Astrocyte (in vitro differentiated cells and primary cell): ENCODE measurements at regions not wholly inside any gene's neighbourhood (a gene's known extent, or its start where the extent isn't known, plus 50 kb on each side); places are given as distances from the start of the nearest gene placed in this dataset.

Experiments
- DNase-seq: peaks from one replicate; pipeline ENCODE4 v3.0.0-alpha.2; 2010; ENCODE audit warnings: low read depth
- FAIRE-seq: peaks from 2 replicates; lab custom pipeline; 2011; peaks lifted over from hg19 to GRCh38; lab: Jason Lieb, UNC
- H2AFZ ChIP-seq: 2 replicates; pipeline ENCODE4 v1.6.0; 2012; ENCODE audit warnings: low read depth, low read length, inconsistent platforms
- H3K27ac ChIP-seq: 2 replicates; pipeline ENCODE4 v1.5.1; 2011; ENCODE audit warnings: low read depth, low read length, inconsistent platforms
- H3K27me3 ChIP-seq: 2 replicates; pipeline ENCODE4 v1.6.0; 2011; ENCODE audit warnings: low read length, inconsistent platforms; ENCODE audit not compliant: insufficient read depth
- H3K36me3 ChIP-seq: 2 replicates; pipeline ENCODE4 v1.5.1; 2011; ENCODE audit warnings: low read length, inconsistent platforms; ENCODE audit not compliant: insufficient read depth
- H3K4me1 ChIP-seq: 2 replicates; pipeline ENCODE4 v1.5.1; 2011; ENCODE audit warnings: low read length, inconsistent platforms; ENCODE audit not compliant: insufficient read depth
- H3K4me2 ChIP-seq: 2 replicates; pipeline ENCODE4 v1.6.0; 2012; ENCODE audit warnings: low read length, inconsistent platforms
- H3K4me3 ChIP-seq: 2 replicates; pipeline ENCODE4 v1.5.1; 2011; ENCODE audit warnings: low read depth, mild to moderate bottlenecking, low read length, inconsistent platforms; ENCODE audit not compliant: insufficient read depth
- H3K79me2 ChIP-seq: 2 replicates; pipeline ENCODE4 v1.6.0; 2012; ENCODE audit warnings: mild to moderate bottlenecking, low read length, inconsistent platforms; ENCODE audit not compliant: insufficient read depth
- H3K9ac ChIP-seq: 2 replicates; pipeline ENCODE4 v1.6.0; 2012; ENCODE audit warnings: mild to moderate bottlenecking, low read length, inconsistent platforms
- H3K9me3 ChIP-seq: 2 replicates; pipeline ENCODE4 v1.5.1; 2012; ENCODE audit warnings: low read depth, mild to moderate bottlenecking, low read length, inconsistent platforms; ENCODE audit not compliant: insufficient read depth
- H4K20me1 ChIP-seq: 2 replicates; pipeline ENCODE4 v1.6.0; 2012; ENCODE audit warnings: low read length, inconsistent platforms; ENCODE audit not compliant: insufficient read depth
- H3K27ac Mint-ChIP-seq: one replicate; pipeline ENCODE4 v1.8.0; 2021; ENCODE audit warnings: mild to moderate bottlenecking, mixed read lengths; ENCODE audit not compliant: unreplicated experiment
- H3K27me3 Mint-ChIP-seq: one replicate; pipeline ENCODE4 v1.8.0; 2021; ENCODE audit warnings: low read depth, mixed read lengths; ENCODE audit not compliant: unreplicated experiment
- H3K36me3 Mint-ChIP-seq: one replicate; pipeline ENCODE4 v1.8.0; 2021; ENCODE audit warnings: low read depth, mixed read lengths; ENCODE audit not compliant: unreplicated experiment
- H3K4me1 Mint-ChIP-seq: one replicate; pipeline ENCODE4 v1.8.0; 2021; ENCODE audit warnings: low read depth, mixed read lengths; ENCODE audit not compliant: unreplicated experiment
- H3K4me3 Mint-ChIP-seq: one replicate; pipeline ENCODE4 v1.8.0; 2021; ENCODE audit warnings: mild to moderate bottlenecking, moderate library complexity, mixed read lengths; ENCODE audit not compliant: unreplicated experiment
- H3K9me3 Mint-ChIP-seq: one replicate; pipeline ENCODE4 v1.8.0; 2021; ENCODE audit warnings: mild to moderate bottlenecking, mixed read lengths; ENCODE audit not compliant: unreplicated experiment
- EZH2 ChIP-seq: IDR thresholded peaks from 2 replicates; pipeline ENCODE4 v1.6.1; 2012; ENCODE audit warnings: mild to moderate bottlenecking, low read length, inconsistent platforms; ENCODE audit not compliant: insufficient read depth
- TF ChIP-seq, protein P1 (sequence below): IDR thresholded peaks from 2 replicates; pipeline ENCODE4 v1.5.1; 2011; ENCODE audit warnings: low read depth, mild to moderate bottlenecking, inconsistent platforms, low read length, moderate library complexity; ENCODE audit not compliant: insufficient read depth

DNA sequence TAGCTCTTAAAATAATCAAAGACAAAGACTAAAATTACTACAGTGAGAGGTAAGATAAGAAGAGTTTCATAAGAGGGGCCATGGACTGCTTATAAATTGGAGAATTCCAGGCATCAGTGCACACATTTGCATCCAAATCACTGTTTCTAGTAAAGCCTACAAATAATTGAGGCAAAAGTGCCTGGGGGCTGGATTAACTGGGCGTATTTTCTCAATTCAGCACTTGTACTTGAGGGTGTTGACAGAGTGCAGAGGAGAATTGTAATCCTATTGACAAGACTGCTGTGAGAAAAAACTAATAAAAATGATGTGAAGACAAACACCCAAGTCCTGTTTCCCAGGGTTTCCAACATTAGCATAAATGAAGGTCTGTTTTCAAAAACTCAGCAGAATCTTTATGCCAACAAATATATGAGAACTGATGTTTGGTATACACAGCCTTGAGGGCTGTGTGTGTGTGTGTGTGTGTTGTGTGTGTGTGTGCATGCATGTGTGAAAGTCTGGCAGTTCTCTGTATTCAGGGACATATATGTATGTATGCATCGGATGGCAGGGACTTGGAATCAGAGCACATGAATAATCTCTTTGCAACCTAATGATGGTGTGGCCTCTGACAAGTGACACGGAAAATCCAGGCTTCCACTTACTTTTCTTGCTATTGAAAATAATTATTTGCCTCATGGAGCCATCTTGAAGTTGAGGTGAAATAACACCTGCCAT lies 182.1 kb upstream of the CDC14C start:
- H3K4me3 Mint-ChIP-seq, result no peak overlapping the region
- TF ChIP-seq EZH2, result no peak
- TF ChIP-seq, protein P1, sequence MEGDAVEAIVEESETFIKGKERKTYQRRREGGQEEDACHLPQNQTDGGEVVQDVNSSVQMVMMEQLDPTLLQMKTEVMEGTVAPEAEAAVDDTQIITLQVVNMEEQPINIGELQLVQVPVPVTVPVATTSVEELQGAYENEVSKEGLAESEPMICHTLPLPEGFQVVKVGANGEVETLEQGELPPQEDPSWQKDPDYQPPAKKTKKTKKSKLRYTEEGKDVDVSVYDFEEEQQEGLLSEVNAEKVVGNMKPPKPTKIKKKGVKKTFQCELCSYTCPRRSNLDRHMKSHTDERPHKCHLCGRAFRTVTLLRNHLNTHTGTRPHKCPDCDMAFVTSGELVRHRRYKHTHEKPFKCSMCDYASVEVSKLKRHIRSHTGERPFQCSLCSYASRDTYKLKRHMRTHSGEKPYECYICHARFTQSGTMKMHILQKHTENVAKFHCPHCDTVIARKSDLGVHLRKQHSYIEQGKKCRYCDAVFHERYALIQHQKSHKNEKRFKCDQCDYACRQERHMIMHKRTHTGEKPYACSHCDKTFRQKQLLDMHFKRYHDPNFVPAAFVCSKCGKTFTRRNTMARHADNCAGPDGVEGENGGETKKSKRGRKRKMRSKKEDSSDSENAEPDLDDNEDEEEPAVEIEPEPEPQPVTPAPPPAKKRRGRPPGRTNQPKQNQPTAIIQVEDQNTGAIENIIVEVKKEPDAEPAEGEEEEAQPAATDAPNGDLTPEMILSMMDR, result no peak
- no peak overlapping the region for H3K4me2 ChIP-seq
- H3K79me2 ChIP-seq, result no peaks in the 10 kb centered on the region
- no peak overlapping the region for H3K9ac ChIP-seq
- H3K9me3 Mint-ChIP-seq, result peaks cover 14% of the 10 kb centered on the region
- H3K27me3 Mint-ChIP-seq, result no peaks in the 10 kb centered on the region
- H3K4me1 Mint-ChIP-seq, result peaks cover 1% of the 10 kb centered on the region
- FAIRE-seq (no peak), DNase-seq (no peak)
- H3K27ac Mint-ChIP-seq, result no peak overlapping the region
- H3K36me3 ChIP-seq, result no peaks in the 10 kb centered on the region
- no peaks in the 10 kb centered on the region for H4K20me1 ChIP-seq
- no peak overlapping the region for H3K4me3 ChIP-seq
- H2AFZ ChIP-seq, result no peak overlapping the region
- H3K9me3 ChIP-seq, result no peaks in the 10 kb centered on the region
- no peak overlapping the region for H3K27ac ChIP-seq
- H3K36me3 Mint-ChIP-seq, result no peaks in the 10 kb centered on the region
- no peaks in the 10 kb centered on the region for H3K4me1 ChIP-seq
- no peaks in the 10 kb centered on the region for H3K27me3 ChIP-seq

DNA sequence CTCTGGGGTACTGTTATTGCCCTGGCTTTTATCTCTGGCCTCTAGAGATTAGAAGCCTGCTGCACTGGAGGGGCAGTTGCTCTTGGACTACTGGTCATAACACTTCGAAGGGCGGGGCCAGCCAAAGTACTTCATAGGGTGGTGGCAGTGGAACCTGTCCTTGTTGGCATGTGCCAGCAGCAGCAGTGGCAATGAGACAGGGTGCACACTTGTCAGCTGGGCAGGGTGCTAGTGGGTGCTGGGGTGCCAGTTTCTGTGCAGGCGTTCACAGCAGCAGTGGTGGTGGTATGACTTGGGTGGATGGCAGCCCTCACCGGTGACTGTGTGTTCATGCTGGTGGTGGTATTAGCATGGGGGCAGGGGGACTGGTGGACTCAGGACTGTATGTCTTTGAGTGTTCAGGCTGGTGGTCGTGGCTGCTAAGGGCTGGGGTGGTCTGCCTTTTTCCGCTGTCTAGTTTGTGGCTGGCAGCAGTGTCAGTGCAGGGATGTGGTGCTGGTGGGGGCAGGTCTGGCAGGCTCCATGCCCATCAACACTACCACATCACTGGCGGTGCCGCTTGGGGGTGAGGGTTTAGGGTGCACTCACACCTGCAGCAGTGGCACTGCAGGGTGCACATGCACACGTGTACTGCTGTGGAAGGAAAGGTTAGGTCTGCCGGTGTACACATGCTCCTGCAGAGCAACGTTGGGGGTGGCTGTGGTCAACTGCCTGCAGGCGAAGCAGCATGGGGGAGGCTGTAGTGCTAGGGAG lies 176.1 kb upstream of the CDC14C start:
- TF ChIP-seq, protein P1, result no peak
- no peak for TF ChIP-seq EZH2
- peaks cover 9% of the 10 kb centered on the region for H3K4me1 Mint-ChIP-seq
- Histone ChIP-seq H3K36me3 (no peaks in the 10 kb centered on the region), H3K27me3 (no peaks in the 10 kb centered on the region), H3K4me3 (no peak overlapping the region), H3K9ac (no peak overlapping the region), H3K4me1 (no peaks in the 10 kb centered on the region), H3K27ac (no peak overlapping the region), H2AFZ (no peak overlapping the region), H3K4me2 (no peak overlapping the region), H3K9me3 (no peaks in the 10 kb centered on the region), H4K20me1 (no peaks in the 10 kb centered on the region), H3K79me2 (no peaks in the 10 kb centered on the region)
- H3K36me3 Mint-ChIP-seq, result no peaks in the 10 kb centered on the region
- H3K9me3 Mint-ChIP-seq, result no peaks in the 10 kb centered on the region
- FAIRE-seq, result no peak
- no peak for DNase-seq
- no peaks in the 10 kb centered on the region for H3K27me3 Mint-ChIP-seq
- no peak overlapping the region for H3K4me3 Mint-ChIP-seq
- no peak overlapping the region for H3K27ac Mint-ChIP-seq

GRCh38 chr7:48755061-48755555 lies 169.2 kb upstream of the CDC14C start:
- no peak overlapping the region for H3K27ac ChIP-seq
- H3K4me1 ChIP-seq, result no peaks in the 10 kb centered on the region
- H3K27me3 ChIP-seq, result no peaks in the 10 kb centered on the region
- H3K4me3 ChIP-seq, result no peak overlapping the region
- H3K4me3 Mint-ChIP-seq, result no peak overlapping the region
- H3K36me3 ChIP-seq, result no peaks in the 10 kb centered on the region
- H3K9me3 ChIP-seq, result no peaks in the 10 kb centered on the region
- TF ChIP-seq, protein P1, result no peak
- no peak for TF ChIP-seq EZH2
- FAIRE-seq (no peak), DNase-seq (no peak)
- H3K36me3 Mint-ChIP-seq, result no peaks in the 10 kb centered on the region
- no peaks in the 10 kb centered on the region for H3K79me2 ChIP-seq
- H3K4me1 Mint-ChIP-seq, result peaks cover 24% of the 10 kb centered on the region
- H2AFZ ChIP-seq, result no peak overlapping the region
- no peaks in the 10 kb centered on the region for H4K20me1 ChIP-seq
- no peaks in the 10 kb centered on the region for H3K9me3 Mint-ChIP-seq
- H3K4me2 ChIP-seq, result no peak overlapping the region
- no peak overlapping the region for H3K9ac ChIP-seq
- H3K27me3 Mint-ChIP-seq, result no peaks in the 10 kb centered on the region
- H3K27ac Mint-ChIP-seq, result no peak overlapping the region
